ENCODE measurements at regions not wholly inside any gene's neighbourhood (a gene's known extent, or its start where the extent isn't known, plus 50 kb on each side); places are given as distances from the start of the nearest gene placed in this dataset.

DNA sequence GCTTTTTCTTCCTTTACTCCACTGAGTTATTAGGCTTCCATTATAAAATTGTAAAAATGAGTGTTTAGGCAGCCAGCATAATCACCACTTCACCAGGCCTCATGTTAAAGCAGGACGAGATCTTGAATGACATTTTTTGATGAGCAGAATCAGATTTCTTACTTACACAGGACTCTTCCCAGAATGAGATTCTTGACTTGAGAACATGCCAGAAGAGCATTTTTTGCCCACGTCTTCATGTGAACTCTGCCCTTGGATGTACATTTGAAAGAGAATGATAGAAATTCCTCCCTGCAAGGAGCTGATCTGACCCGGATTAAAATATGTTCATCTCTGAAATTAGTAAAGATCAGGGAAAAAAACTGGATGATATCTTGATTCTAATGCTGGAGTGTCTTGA, 212.1 kb upstream of the ADRA1B start:
- H3K4me3 Mint-ChIP-seq, result no peak overlapping the region
- no peak overlapping the region for H3K27ac Mint-ChIP-seq
- no peak for ATAC-seq (replicated peaks)
- peaks cover 19 to 48% of the 10 kb centered on the region in 2 donors for H3K27me3 Mint-ChIP-seq
- H3K36me3 Mint-ChIP-seq, result peaks cover 2 to 7% of the 10 kb centered on the region in 2 donors
- DNase-seq, result no peak
- peaks cover 0 to under 1% of the 10 kb centered on the region in 2 donors for H3K4me1 Mint-ChIP-seq
- H3K9me3 Mint-ChIP-seq, result peaks cover 10 to 11% of the 10 kb centered on the region in 2 donors

DNA sequence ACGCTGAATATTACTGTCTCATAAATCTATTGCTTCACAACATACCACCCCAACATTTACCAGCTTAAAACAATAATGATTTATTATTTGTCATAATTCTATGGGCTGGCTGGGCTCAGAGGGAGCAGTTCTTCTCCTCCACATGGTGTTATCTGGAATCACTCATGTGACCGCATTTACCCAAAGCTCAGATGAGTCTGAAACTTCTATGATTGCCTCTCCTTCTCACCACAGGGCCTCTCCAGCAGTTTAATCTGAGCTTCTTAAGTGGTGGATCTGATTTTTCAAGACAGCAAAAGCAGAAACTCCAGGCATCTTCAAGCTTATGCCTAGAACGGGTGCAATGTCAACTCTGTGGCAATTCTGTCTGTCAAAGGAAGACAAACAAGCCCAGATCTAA, 210.3 kb upstream of the ADRA1B start:
- H3K36me3 Mint-ChIP-seq, result peaks cover 2 to 7% of the 10 kb centered on the region in 2 donors
- H3K27me3 Mint-ChIP-seq, result peaks cover 27 to 58% of the 10 kb centered on the region in 2 donors
- DNase-seq (no peak), ATAC-seq (replicated peaks) (no peak)
- no peak overlapping the region for H3K27ac Mint-ChIP-seq
- no peak overlapping the region for H3K4me3 Mint-ChIP-seq
- no peaks in the 10 kb centered on the region for H3K4me1 Mint-ChIP-seq
- peaks cover 11% of the 10 kb centered on the region in 2 donors for H3K9me3 Mint-ChIP-seq

DNA sequence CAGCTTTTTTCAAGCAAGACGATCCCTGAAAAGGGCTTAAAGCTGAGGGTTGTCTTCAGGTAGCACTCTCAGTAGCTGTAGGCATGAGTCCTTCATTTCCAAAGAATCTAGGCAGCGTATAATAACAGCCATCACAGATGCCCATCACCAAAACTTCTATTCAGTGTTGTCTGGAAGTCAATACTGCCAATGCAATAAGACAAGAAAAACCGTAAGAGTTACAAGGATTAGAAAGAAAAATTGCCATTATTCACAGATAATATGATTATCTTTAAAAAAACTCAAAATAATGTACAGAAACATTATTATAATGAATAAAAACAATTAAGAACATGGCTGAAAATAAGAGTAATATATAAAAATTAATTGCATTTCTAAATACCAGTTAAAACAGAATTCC, 208.2 kb upstream of the ADRA1B start:
- no peak overlapping the region for H3K4me3 Mint-ChIP-seq

DNA sequence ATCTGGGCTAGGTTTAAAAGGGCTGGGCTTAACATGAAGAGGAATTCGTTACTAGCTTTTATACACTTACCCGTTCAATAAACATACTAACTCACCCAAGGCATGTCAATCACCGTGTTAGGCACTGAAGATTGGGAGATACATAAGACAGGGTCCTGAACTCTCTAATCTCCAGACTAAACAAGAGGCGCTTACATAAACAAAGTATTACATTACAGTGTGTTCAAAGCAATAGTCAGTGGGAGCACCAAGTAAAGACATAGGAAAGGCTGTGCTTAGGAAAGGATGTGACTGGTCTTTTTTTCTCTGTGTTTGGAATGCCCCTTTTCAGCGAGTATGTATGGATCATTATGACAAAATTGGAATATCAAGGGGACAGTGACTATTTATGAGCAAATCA, 203.6 kb upstream of the ADRA1B start:
- ATAC-seq (replicated peaks) (no peak), DNase-seq (no peak)
- Mint-ChIP-seq H3K4me3 (no peak overlapping the region), H3K9me3 (peaks cover 2 to 6% of the 10 kb centered on the region in 2 donors), H3K4me1 (no peaks in the 10 kb centered on the region), H3K27me3 (peaks cover 18 to 59% of the 10 kb centered on the region in 2 donors), H3K27ac (no peak overlapping the region), H3K36me3 (peaks cover 0 to under 1% of the 10 kb centered on the region in 2 donors)

More for the DNA sequence above, 208.2 kb upstream of the ADRA1B start:
- peaks cover 11% of the 10 kb centered on the region in 2 donors for H3K9me3 Mint-ChIP-seq
- peaks cover 2 to 7% of the 10 kb centered on the region in 2 donors for H3K36me3 Mint-ChIP-seq
- ATAC-seq (replicated peaks) (no peak), DNase-seq (no peak)
- no peak overlapping the region for H3K27ac Mint-ChIP-seq
- no peaks in the 10 kb centered on the region for H3K4me1 Mint-ChIP-seq
- peaks cover 27 to 53% of the 10 kb centered on the region in 2 donors for H3K27me3 Mint-ChIP-seq

DNA sequence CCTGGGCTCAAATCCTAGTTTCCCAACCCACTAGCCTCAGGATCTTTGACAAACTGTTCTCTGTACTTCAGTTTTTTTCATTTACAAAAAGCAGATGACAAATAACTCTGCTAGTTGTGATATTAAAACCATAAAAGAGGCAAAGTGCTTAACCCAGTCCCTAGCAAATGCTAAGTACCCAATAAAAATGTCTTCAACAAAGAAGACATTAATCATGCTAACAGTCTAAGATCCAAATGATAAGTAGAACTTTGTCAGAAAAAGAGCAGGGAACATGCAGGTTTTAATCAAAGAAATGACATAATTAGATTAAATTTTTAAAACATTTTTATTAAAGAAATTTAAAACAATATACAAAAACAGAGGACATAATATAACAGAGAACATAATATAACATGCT, 203.0 kb upstream of the ADRA1B start:
- H3K27me3 Mint-ChIP-seq, result peaks cover 18 to 60% of the 10 kb centered on the region in 2 donors
- peaks cover 0 to 4% of the 10 kb centered on the region in 2 donors for H3K9me3 Mint-ChIP-seq
- H3K4me1 Mint-ChIP-seq, result no peaks in the 10 kb centered on the region
- no peaks in the 10 kb centered on the region for H3K36me3 Mint-ChIP-seq
- H3K27ac Mint-ChIP-seq, result no peak overlapping the region
- no peak overlapping the region for H3K4me3 Mint-ChIP-seq
- DNase-seq (no peak), ATAC-seq (replicated peaks) (no peak)

DNA sequence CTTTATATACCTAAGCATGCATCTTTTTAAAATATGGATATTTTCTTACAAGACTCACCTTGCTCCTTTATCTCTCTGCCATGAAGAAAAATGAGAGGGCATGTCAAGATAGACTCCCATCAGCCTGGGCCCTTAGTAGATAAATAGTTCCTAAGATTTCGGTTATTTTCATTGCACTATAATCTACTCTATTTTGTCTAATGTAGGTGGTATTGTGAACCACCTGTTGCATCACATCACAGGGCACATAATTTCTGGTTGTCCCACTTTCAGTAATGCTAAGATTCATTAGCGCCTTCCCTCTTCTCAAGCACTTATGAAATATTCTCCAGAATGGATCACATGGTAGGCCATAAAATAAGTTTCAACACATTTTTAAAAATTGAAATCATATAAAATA, 202.5 kb upstream of the ADRA1B start:
- Mint-ChIP-seq H3K4me3 (no peak overlapping the region), H3K36me3 (no peaks in the 10 kb centered on the region), H3K27ac (no peak overlapping the region), H3K9me3 (peaks cover 0 to 4% of the 10 kb centered on the region in 2 donors), H3K4me1 (no peaks in the 10 kb centered on the region), H3K27me3 (peaks cover 18 to 59% of the 10 kb centered on the region in 2 donors)
- no peak for DNase-seq
- no peak for ATAC-seq (replicated peaks)

DNA sequence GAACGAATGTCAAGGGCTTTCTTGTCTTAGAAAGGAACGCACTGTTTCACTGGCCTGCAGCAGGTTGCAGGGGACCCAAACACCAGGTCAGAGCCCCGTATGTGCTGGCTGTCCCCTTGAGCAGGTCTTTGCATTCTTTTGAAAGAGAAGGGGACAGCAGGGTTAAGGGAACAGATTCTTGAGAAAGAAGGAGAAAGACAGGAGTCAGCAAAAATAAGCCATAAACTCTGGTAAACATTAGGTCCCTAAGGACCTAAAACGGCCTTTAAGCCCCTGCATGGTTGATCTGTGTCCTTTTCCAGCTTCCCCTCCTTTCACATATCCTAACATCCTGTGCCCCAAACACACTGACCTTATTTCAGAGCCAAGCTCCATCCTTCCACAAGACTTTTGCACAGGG, 190.8 kb upstream of the ADRA1B start:
- DNase-seq (no peak), ATAC-seq (replicated peaks) (no peak)
- Mint-ChIP-seq H3K36me3 (peaks cover 0 to 4% of the 10 kb centered on the region in 2 donors), H3K9me3 (peaks cover 0 to 4% of the 10 kb centered on the region in 2 donors), H3K27me3 (peaks cover 10 to 19% of the 10 kb centered on the region in 2 donors), H3K4me3 (no peak overlapping the region), H3K27ac (no peak overlapping the region), H3K4me1 (peaks cover 8 to 25% of the 10 kb centered on the region in 2 donors)

DNA sequence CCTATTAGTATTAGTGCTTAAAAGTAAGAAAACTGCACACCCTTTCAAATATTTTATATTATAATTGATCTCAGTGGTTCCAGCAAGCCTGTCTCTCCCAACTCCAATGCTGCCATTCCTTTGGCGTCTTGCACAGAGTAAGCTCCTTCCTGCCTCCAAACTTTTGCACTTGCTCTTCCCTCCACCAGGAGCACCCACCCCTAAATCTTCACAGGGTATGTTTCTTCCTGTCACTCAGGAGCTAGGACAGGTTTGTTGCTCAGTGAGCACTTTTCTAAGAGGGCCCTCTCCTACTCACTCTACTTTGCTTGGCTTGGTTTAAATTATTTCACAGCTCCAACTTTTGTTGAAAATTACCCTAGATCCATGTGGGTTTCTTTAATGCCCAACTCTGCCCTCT, 189.1 kb upstream of the ADRA1B start:
- Mint-ChIP-seq H3K36me3 (peaks cover 0 to 4% of the 10 kb centered on the region in 2 donors), H3K27me3 (peaks cover 4 to 20% of the 10 kb centered on the region in 2 donors), H3K4me1 (peaks cover 8 to 38% of the 10 kb centered on the region in 2 donors), H3K4me3 (no peak overlapping the region), H3K27ac (no peak overlapping the region), H3K9me3 (peaks cover 0 to 4% of the 10 kb centered on the region in 2 donors)
- no peak for DNase-seq
- no peak for ATAC-seq (replicated peaks)

DNA sequence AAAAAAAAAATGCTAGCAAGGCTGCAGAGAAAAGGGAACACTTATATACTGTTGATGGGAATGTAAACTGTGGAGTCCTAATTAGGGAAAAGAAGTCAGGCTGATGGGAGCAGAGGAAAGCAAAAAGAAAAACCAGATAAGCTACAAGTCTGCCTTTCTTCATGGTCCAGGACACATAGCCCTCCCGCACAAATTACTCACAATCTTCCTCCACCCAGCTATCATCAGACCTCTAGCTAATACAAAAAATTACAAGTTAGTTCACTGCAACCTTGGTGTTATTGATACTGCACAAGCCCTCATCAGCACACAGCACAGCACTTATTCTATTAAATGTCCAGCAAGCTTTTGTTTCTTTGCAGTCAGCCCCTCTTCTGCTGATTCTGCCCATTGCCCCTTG, 186.0 kb upstream of the ADRA1B start:
- H3K4me3 Mint-ChIP-seq, result no peak overlapping the region
- peaks cover 0 to 4% of the 10 kb centered on the region in 2 donors for H3K36me3 Mint-ChIP-seq
- peaks cover 9 to 20% of the 10 kb centered on the region in 2 donors for H3K27me3 Mint-ChIP-seq
- peaks cover 12 to 44% of the 10 kb centered on the region in 2 donors for H3K4me1 Mint-ChIP-seq
- peaks cover 0 to 4% of the 10 kb centered on the region in 2 donors for H3K9me3 Mint-ChIP-seq
- DNase-seq, result no peak
- H3K27ac Mint-ChIP-seq, result no peak overlapping the region
- ATAC-seq (replicated peaks), result peak; percentile 52 to 54

DNA sequence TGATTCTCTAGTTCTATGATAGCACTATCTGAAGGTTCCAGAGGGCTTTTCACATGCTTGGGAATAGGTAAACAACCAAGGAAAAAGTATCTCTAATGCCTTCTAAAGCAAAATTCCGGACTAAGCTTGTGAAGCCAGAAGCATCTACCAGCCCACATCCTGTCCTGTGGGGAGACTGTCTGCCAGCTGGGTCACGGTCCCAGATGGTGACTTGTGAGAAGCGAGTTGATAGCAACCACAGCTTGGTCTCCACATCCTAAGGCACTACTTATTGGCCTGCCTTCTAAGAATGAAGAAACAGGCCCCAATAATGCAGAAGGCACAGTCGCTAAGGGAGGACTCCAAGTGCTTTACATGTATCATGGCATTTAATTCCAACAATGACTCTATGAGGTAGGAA, 184.1 kb upstream of the ADRA1B start:
- Mint-ChIP-seq H3K9me3 (peaks cover 0 to 4% of the 10 kb centered on the region in 2 donors), H3K36me3 (peaks cover 0 to 4% of the 10 kb centered on the region in 2 donors), H3K4me3 (no peak overlapping the region), H3K27ac (no peak overlapping the region), H3K4me1 (peaks cover 14 to 44% of the 10 kb centered on the region in 2 donors), H3K27me3 (peaks cover 14 to 22% of the 10 kb centered on the region in 2 donors)
- DNase-seq (no peak), ATAC-seq (replicated peaks) (peak; percentile 54 to 73)

DNA sequence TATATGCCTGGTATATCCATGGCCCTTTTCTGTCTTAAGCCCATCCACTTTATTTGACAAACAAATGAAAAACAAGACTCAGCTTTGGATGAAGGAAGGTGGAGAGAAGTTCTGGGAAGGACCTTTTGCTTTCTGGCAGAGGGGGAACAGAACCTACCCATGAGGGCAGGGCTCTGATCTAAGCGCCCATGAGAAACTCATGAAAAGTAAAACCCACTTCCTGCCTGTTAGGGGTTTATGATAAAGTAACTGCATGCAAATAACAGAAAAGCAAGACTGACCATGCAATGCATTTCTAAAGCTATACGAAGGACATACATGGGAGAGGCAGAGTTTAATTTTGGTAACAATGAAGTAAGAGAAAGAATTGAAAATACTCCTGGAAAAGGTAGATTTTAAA, 181.9 kb upstream of the ADRA1B start:
- Mint-ChIP-seq H3K4me1 (peaks cover 14 to 38% of the 10 kb centered on the region in 2 donors), H3K9me3 (no peaks in the 10 kb centered on the region), H3K27ac (no peak overlapping the region), H3K36me3 (no peaks in the 10 kb centered on the region), H3K4me3 (no peak overlapping the region), H3K27me3 (peaks cover 21 to 34% of the 10 kb centered on the region in 2 donors)
- DNase-seq, result no peak
- ATAC-seq (replicated peaks), result peak; percentile 61 to 65

DNA sequence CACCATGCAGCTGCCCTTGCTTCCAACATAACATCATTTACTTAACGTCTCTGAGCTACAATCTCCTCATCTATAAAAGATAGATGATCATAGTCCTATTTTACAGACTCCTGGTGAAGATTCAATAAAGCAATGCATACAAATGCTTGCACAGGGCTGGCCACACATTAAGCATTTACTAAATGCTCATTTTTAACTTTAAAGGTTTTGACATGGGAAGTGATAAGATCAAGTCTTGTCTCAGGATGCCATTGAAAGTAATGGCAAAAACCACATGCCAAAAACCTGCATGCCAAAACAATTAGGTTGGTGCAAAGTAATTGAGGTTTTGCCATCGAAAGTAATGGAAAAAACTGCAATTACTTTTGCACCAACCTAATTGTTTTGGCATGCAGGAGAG, 181.2 kb upstream of the ADRA1B start:
- DNase-seq (no peak), ATAC-seq (replicated peaks) (no peak)
- H3K36me3 Mint-ChIP-seq, result no peaks in the 10 kb centered on the region
- peaks cover 23 to 37% of the 10 kb centered on the region in 2 donors for H3K27me3 Mint-ChIP-seq
- H3K4me3 Mint-ChIP-seq, result no peak overlapping the region
- H3K4me1 Mint-ChIP-seq, result peaks cover 12 to 32% of the 10 kb centered on the region in 2 donors
- H3K9me3 Mint-ChIP-seq, result no peaks in the 10 kb centered on the region
- H3K27ac Mint-ChIP-seq, result no peak overlapping the region

DNA sequence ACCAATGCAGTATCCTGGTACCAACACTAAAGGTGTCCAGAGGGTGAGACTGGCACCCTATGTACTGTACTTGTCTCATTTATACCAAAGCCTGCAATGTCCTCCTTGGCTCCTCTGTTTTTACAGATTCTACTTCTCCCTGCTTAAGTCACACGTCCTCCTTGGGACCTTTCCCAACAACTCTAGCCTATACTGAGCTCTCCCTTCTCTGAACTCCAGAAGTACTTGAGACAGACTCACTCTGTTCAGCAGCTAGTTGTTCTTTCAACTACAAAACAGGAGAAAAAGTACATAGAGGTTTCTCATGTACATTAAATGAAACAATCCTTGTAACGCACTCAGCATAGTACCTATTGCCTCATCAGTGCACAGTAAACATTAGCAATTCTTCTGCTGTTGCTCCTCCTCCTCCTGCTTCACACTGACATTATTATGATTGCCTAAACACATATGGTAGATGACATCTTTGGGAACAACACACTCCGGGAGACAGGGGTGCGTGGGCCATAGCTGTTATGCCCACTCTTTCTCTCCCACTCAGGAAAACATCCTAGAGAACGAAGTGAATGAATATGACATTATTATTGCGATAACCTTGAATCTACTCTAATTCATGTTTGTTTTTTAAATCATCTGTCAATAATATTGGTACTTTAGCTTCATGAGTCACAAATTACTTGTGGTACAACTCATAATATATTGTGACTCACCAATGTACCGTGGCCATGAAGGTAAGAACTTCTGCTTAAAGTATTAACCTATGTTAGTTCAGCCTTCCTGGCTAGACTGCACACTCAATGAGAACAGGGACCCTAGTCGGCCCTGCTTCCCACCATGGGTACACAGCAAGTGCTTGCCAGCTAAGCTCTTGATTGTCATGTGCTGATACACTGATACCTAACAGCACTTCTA, 180.3 kb upstream of the ADRA1B start:
- Mint-ChIP-seq H3K4me3 (no peak overlapping the region), H3K27ac (no peak overlapping the region), H3K27me3 (peaks cover 29 to 44% of the 10 kb centered on the region in 2 donors), H3K9me3 (peaks cover 0 to 2% of the 10 kb centered on the region in 2 donors), H3K36me3 (no peaks in the 10 kb centered on the region), H3K4me1 (peaks cover 9 to 25% of the 10 kb centered on the region in 2 donors)
- peak in 1 of 2 donors; percentile 29 for ATAC-seq (replicated peaks)
- DNase-seq, result no peak

DNA sequence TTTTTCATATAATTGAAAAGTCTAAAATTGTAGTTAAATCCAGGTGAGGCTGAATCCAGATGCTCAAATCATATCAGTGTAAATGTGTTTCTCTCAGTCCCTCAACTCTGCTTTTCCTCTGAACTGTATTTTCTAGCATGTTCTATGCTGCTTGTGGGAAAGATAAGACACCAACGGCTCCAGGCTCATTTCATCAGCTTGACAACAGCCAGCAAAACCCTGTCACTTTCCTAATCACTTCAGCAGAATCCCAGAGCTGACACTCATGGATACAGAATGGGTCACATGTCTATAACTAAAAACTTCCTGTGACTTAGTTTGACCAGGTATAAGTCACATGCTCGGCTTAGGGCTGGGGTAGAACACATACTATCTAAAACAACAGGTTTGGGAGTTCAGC, 179.4 kb upstream of the ADRA1B start:
- H3K36me3 Mint-ChIP-seq, result no peaks in the 10 kb centered on the region
- H3K4me3 Mint-ChIP-seq, result no peak overlapping the region
- peaks cover 30 to 44% of the 10 kb centered on the region in 2 donors for H3K27me3 Mint-ChIP-seq
- peaks cover 2 to 3% of the 10 kb centered on the region in 2 donors for H3K9me3 Mint-ChIP-seq
- H3K27ac Mint-ChIP-seq, result no peak overlapping the region
- no peak for ATAC-seq (replicated peaks)
- H3K4me1 Mint-ChIP-seq, result peaks cover 9 to 19% of the 10 kb centered on the region in 2 donors
- DNase-seq, result no peak

DNA sequence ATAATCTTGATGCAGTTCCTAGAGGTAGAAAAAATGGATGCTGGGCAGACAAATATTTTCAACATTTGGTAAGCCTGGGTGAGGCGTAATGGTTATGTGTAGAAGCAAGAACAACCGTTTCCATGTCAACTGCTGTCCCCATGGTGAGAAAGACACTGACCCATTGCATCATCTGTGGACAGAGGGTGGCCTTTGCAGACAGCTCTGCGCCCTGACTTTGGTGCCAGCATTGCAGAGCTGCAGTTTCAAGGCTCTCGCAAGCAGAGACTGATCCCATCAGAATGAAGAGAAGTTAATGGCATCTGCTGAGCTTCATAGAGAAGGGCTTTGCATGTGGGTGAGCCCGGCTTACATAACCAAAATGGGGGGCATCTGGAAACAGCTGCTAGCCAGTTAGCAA, 179.0 kb upstream of the ADRA1B start:
- Mint-ChIP-seq H3K4me3 (no peak overlapping the region), H3K9me3 (peaks cover 2 to 3% of the 10 kb centered on the region in 2 donors), H3K27me3 (peaks cover 30 to 46% of the 10 kb centered on the region in 2 donors), H3K27ac (no peak overlapping the region), H3K36me3 (no peaks in the 10 kb centered on the region), H3K4me1 (peaks cover 9 to 15% of the 10 kb centered on the region in 2 donors)
- ATAC-seq (replicated peaks) (no peak), DNase-seq (no peak)
